A549 (cell line): ENCODE measurements at regions not wholly inside any gene's neighbourhood (a gene's known extent, or its start where the extent isn't known, plus 50 kb on each side); places are given as distances from the start of the nearest gene placed in this dataset.

Experiments used
- ATAC-seq, 2 experiments: fragments of 200-7000 bp in 1 of 2; fragments of >200 bp in 1 of 2; cut with Nextera tagmentation in 1 of 2; cut with Tn5 transposase in 1 of 2; 3 replicates each; pipeline versions ENCODE4 v1.8.0 to v1.9.1; 2018 to 2020; ENCODE audit warnings: mild to moderate bottlenecking in 1 of 2, moderate library complexity in 1 of 2
- CTCF ChIA-PET: fragments of 300-600 bp; sonication (Branson Sonifier 250); formaldehyde crosslinking; extraction: SDS; loops from one replicate; lab custom pipeline; 2021; ENCODE audit warnings: antibody characterized with exemption, inconsistent platforms; lab: Yijun Ruan, JAX
- POLR2A ChIA-PET: fragments of 350-600 bp; formaldehyde crosslinking; extraction: SDS; loops from one replicate; lab custom pipeline; 2021; ENCODE audit warnings: antibody characterized with exemption, inconsistent platforms; lab: Yijun Ruan, JAX
- DNase-seq, 2 experiments: peaks; one replicate each; pipeline versions ENCODE4 v3.0.0 to v3.0.0-alpha.2; 2011 to 2016; ENCODE audit warnings: low read depth in 1 of 2, low spot score in 1 of 2
- FAIRE-seq: peaks from 2 replicates; lab custom pipeline; 2011; peaks lifted over from hg19 to GRCh38; lab: Jason Lieb, UNC
- H3K27ac ChIP-seq, 2 experiments: fragments of >200 bp; sonication (Bioruptor Twin); formaldehyde crosslinking; 3 replicates each; pipeline ENCODE4 v1.5.1; 2016 to 2017
- H3K4me1 ChIP-seq: fragments of >200 bp; sonication (Bioruptor Twin); formaldehyde crosslinking; 3 replicates; pipeline ENCODE4 v1.6.1; 2016
- H3K4me2 ChIP-seq: fragments of >200 bp; sonication (Bioruptor Twin); formaldehyde crosslinking; 3 replicates; pipeline ENCODE4 v1.6.1; 2016
- H3K4me3 ChIP-seq: fragments of >200 bp; sonication (Bioruptor Twin); formaldehyde crosslinking; 3 replicates; pipeline ENCODE4 v1.5.1; 2016
- H3K9me3 ChIP-seq: fragments of >200 bp; sonication (Bioruptor Twin); formaldehyde crosslinking; 3 replicates; pipeline ENCODE4 v1.6.1; 2016
- CBX2 ChIP-seq: fragments of 200-600 bp; sonication (generic); IDR thresholded peaks from 2 replicates; pipeline ENCODE4 v1.6.1; 2016; ENCODE audit warnings: low read depth, mild to moderate bottlenecking, borderline replicate concordance
- EHF ChIP-seq: fragments of 250-450 bp; sonication (Bioruptor Pico); IDR thresholded peaks from 2 replicates; pipeline ENCODE4 v1.5.0; 2020; ENCODE audit warnings: mild to moderate bottlenecking
- EHMT2 ChIP-seq: fragments of 200-600 bp; sonication (generic); IDR thresholded peaks from 2 replicates; pipeline ENCODE4 v1.6.1; 2016; ENCODE audit warnings: antibody characterized with exemption, low read depth, mild to moderate bottlenecking, moderate library complexity
- ESRRA ChIP-seq: fragments of 150-350 bp; IDR thresholded peaks from 2 replicates; pipeline ENCODE4 v1.6.1; 2014; ENCODE audit warnings: mild to moderate bottlenecking, low read length, borderline replicate concordance
- GATA3 ChIP-seq: IDR thresholded peaks from 2 replicates; pipeline ENCODE4 v1.6.1; 2012; ENCODE audit warnings: borderline replicate concordance
- HDAC2 ChIP-seq: fragments of 200-600 bp; sonication (generic); IDR thresholded peaks from 2 replicates; pipeline ENCODE4 v1.6.1; 2016
- HOXA7 ChIP-seq: fragments of 250-450 bp; sonication (Bioruptor Pico); IDR thresholded peaks from 2 replicates; pipeline ENCODE4 v1.5.0; 2020; ENCODE audit warnings: mild to moderate bottlenecking, moderate library complexity
- HOXB5 ChIP-seq: fragments of 250-450 bp; sonication (Bioruptor Pico); IDR thresholded peaks from 2 replicates; pipeline ENCODE4 v1.5.0; 2020; ENCODE audit warnings: mild to moderate bottlenecking, moderate library complexity
- NFE2L2 ChIP-seq: fragments of 150-350 bp; conservative IDR thresholded peaks from 2 replicates; pipeline ENCODE4 v1.6.1; 2014; ENCODE audit warnings: low read length
- NR3C1 ChIP-seq: fragments of >200 bp; sonication (Bioruptor Twin); formaldehyde crosslinking; IDR thresholded peaks from 3 replicates; pipeline ENCODE4 v1.6.1; 2017
- RAD21 ChIP-seq, 2 experiments: fragments of >200 bp in 1 of 2; sonication (Bioruptor Twin) in 1 of 2; formaldehyde crosslinking in 1 of 2; IDR thresholded peaks in 1 of 2; conservative IDR thresholded peaks in 1 of 2; 2 replicates in 1 of 2; 3 replicates in 1 of 2; pipeline ENCODE4 v1.6.1; 2012 to 2018; ENCODE audit warnings: inconsistent platforms in 1 of 2
- SREBF2 ChIP-seq: fragments of 450-650 bp; IDR thresholded peaks from 2 replicates; pipeline ENCODE4 v1.6.1; 2014; ENCODE audit warnings: mild to moderate bottlenecking, moderate library complexity
- TP53 ChIP-seq: fragments of 250-450 bp; sonication (Bioruptor Pico); IDR thresholded peaks from 2 replicates; pipeline ENCODE4 v1.5.0; 2021; ENCODE audit warnings: mild to moderate bottlenecking, moderate library complexity
- WGBS: methylation state at CpG from one replicate; pipeline ENCODE4 v1.1.6; 2017; ENCODE audit errors: missing lambda C conversion rate; 5-methylcytosine and 5-hydroxymethylcytosine counted together
- TF ChIP-seq, protein P1 (sequence below): fragments of 150-350 bp; IDR thresholded peaks from 2 replicates; pipeline ENCODE4 v1.6.1; 2014; ENCODE audit warnings: low read depth, mild to moderate bottlenecking, low read length
- TF ChIP-seq, protein P2 (sequence below): fragments of >200 bp; sonication (Bioruptor Twin); formaldehyde crosslinking; IDR thresholded peaks from 3 replicates; pipeline ENCODE4 v1.5.1; 2016
- TF ChIP-seq, protein P3 (sequence below): fragments of 250-450 bp; sonication (Bioruptor Pico); IDR thresholded peaks from 2 replicates; pipeline ENCODE4 v1.5.0; 2021; ENCODE audit warnings: mild to moderate bottlenecking, moderate library complexity, borderline replicate concordance

DNA sequence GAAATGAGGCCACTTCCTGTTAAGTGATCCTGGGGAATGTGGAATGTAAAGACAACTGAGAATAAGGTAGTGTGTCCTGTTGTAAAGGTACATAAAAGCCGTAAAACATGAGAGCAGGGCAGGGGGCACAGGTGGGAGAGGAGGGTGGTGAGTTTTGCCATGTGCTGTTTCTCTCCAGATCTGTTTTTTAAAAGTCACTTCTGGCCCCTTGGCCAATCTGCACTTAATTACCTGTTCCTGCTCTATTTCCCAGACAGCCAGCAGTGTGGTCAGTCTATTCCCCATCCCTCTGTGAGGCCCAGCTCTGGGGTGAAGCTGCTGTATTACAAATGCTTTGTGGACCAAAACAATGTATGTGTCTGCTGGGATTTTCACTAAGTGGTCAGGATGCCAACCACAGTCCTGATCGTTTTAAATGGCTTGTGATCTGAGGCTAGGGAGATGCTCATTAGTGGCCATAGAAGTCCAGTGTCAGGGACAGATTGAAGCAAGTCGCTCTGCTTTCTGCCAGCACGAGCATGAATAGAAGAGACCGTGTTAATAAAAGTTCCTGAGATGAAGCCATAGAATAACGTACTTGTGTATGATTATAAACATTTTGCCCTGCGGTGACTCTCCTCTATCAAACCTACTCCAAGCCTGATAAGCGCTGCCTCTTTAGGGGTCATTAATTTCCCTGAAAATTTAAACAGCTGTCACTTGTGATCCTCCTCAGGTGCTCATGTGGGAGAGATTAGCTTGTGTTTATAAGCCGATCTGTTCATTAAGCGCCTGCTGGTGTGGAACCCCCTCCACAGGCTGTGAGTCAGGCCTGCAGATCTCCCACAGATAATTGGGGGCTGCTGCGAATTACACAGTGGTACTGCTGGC lies 111.8 kb upstream of the CENPW start:
- FAIRE-seq, result no peak
- 83% methylated on average over 10 of the region's 11 CpGs for WGBS
- Histone ChIP-seq H3K27ac (no peak overlapping the region), H3K9me3 (no peaks in the 10 kb centered on the region), H3K4me2 (no peak overlapping the region), H3K4me3 (no peak overlapping the region), H3K4me1 (no peaks in the 10 kb centered on the region)
- TF ChIP-seq CBX2 (no peak), NR3C1 (no peak), GATA3 (no peak), HDAC2 (no peak), HOXB5 (CRISPR knock-in tag) (no peak)
- TF ChIP-seq, protein P1, sequence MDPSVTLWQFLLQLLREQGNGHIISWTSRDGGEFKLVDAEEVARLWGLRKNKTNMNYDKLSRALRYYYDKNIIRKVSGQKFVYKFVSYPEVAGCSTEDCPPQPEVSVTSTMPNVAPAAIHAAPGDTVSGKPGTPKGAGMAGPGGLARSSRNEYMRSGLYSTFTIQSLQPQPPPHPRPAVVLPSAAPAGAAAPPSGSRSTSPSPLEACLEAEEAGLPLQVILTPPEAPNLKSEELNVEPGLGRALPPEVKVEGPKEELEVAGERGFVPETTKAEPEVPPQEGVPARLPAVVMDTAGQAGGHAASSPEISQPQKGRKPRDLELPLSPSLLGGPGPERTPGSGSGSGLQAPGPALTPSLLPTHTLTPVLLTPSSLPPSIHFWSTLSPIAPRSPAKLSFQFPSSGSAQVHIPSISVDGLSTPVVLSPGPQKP, result no peak
- TF ChIP-seq, protein P2, sequence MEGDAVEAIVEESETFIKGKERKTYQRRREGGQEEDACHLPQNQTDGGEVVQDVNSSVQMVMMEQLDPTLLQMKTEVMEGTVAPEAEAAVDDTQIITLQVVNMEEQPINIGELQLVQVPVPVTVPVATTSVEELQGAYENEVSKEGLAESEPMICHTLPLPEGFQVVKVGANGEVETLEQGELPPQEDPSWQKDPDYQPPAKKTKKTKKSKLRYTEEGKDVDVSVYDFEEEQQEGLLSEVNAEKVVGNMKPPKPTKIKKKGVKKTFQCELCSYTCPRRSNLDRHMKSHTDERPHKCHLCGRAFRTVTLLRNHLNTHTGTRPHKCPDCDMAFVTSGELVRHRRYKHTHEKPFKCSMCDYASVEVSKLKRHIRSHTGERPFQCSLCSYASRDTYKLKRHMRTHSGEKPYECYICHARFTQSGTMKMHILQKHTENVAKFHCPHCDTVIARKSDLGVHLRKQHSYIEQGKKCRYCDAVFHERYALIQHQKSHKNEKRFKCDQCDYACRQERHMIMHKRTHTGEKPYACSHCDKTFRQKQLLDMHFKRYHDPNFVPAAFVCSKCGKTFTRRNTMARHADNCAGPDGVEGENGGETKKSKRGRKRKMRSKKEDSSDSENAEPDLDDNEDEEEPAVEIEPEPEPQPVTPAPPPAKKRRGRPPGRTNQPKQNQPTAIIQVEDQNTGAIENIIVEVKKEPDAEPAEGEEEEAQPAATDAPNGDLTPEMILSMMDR, result no peak
- ATAC-seq, result no peak
- no peak for DNase-seq
- POLR2A ChIA-PET, result no interaction called here
- CTCF ChIA-PET, result no interaction called here

DNA sequence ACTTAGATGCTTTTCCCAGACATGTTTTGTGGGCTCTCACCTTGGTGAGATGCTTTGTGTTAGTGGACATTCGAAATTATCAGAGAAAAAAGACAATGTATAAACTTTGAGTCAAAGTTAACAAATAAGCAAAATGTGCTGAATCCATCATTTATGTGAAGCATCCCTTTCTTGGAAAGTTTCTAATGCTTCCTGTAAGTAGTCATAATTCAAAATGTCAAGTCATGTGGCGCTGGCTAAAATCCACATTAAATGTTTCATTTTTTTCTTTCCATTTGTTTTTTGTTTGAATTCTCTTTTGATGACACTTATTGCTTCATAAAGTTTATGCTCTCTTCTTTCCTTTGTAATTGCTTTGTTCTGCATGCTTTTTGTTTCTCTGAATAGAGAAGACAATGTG lies 107.2 kb upstream of the CENPW start:
- Histone ChIP-seq H3K27ac (no peak overlapping the region), H3K4me2 (no peak overlapping the region)
- POLR2A ChIA-PET, result no interaction called here
- no peak for FAIRE-seq
- TF ChIP-seq HOXA7 (no peak), EHMT2 (no peak), EHF (CRISPR knock-in tag) (no peak), RAD21 (conservative IDR thresholded peaks at IDR 0.05 in 1 of 2, IDR thresholded peaks at IDR 0.05 in 1 of 2) (no peak)
- TF ChIP-seq, all 56 proteins: peak for 0
- 45% methylated on average over 2 of the region's 2 CpGs for WGBS
- no peaks in the 10 kb centered on the region for H3K4me1 ChIP-seq
- no peaks in the 10 kb centered on the region for H3K9me3 ChIP-seq
- DNase-seq, result no peak
- no peak for ATAC-seq
- no peak overlapping the region for H3K4me3 ChIP-seq
- CTCF ChIA-PET, result no interaction called here

DNA sequence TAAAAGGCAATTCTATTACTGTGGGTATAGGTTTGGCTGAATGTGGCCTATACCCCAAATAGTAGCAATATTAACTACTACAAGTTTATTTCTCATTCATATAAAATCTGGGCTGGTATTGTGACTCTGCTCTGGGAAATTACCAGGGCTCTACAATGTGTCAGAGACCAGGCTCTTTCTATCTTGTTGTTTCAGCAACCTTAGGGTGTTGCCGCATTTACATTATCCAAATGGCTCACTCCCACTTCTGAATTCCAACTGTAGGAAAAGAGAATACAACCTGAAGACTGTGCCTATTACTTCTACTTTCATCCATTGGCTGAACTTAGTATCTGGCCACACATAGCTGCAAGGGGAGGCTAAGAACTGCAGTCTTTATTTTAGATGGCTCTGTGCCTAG lies 106.7 kb upstream of the CENPW start:
- ChIA-PET POLR2A (no interaction called here), CTCF (no interaction called here)
- FAIRE-seq (no peak), ATAC-seq (no peak), DNase-seq (no peak)
- Histone ChIP-seq H3K27ac (no peak overlapping the region), H3K4me1 (no peaks in the 10 kb centered on the region), H3K4me3 (no peak overlapping the region), H3K4me2 (no peak overlapping the region), H3K9me3 (no peaks in the 10 kb centered on the region)
- TF ChIP-seq TP53, result no peak
- TF ChIP-seq HOXA7, result no peak
- no peak for TF ChIP-seq NFE2L2
- TF ChIP-seq, protein P2, result no peak
- no peak for TF ChIP-seq SREBF2
- TF ChIP-seq ESRRA, result no peak
- TF ChIP-seq, protein P3, sequence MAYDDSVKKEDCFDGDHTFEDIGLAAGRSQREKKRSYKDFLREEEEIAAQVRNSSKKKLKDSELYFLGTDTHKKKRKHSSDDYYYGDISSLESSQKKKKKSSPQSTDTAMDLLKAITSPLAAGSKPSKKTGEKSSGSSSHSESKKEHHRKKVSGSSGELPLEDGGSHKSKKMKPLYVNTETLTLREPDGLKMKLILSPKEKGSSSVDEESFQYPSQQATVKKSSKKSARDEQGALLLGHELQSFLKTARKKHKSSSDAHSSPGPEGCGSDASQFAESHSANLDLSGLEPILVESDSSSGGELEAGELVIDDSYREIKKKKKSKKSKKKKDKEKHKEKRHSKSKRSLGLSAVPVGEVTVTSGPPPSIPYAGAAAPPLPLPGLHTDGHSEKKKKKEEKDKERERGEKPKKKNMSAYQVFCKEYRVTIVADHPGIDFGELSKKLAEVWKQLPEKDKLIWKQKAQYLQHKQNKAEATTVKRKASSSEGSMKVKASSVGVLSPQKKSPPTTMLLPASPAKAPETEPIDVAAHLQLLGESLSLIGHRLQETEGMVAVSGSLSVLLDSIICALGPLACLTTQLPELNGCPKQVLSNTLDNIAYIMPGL (CRISPR knock-in tag), result no peak
- TF ChIP-seq HOXB5 (CRISPR knock-in tag), result no peak
- WGBS, result 78% methylated on average over 1 of the region's 1 CpG
